MM.1S (cell line): ENCODE measurements at regions not wholly inside any gene's neighbourhood (a gene's known extent, or its start where the extent isn't known, plus 50 kb on each side); places are given as distances from the start of the nearest gene placed in this dataset.

Experiments used
- CTCF ChIP-seq: fragments of 300-600 bp; sonication (generic); IDR thresholded peaks from 2 replicates; pipeline ENCODE4 v1.5.1; 2016; ENCODE audit warnings: antibody characterized with exemption, low read length, mixed read lengths
- EZH2 ChIP-seq: fragments of 300-600 bp; sonication (generic); optimal IDR thresholded peaks from 2 replicates; pipeline ENCODE3; 2017; ENCODE audit warnings: low read depth, mild to moderate bottlenecking, antibody characterized with exemption, low read length, mixed read lengths
- EZH2phosphoT487 ChIP-seq: fragments of 300-600 bp; sonication (generic); IDR thresholded peaks from 2 replicates; pipeline ENCODE4 v1.6.1; 2018; ENCODE audit warnings: antibody characterized with exemption, low read length

DNA sequence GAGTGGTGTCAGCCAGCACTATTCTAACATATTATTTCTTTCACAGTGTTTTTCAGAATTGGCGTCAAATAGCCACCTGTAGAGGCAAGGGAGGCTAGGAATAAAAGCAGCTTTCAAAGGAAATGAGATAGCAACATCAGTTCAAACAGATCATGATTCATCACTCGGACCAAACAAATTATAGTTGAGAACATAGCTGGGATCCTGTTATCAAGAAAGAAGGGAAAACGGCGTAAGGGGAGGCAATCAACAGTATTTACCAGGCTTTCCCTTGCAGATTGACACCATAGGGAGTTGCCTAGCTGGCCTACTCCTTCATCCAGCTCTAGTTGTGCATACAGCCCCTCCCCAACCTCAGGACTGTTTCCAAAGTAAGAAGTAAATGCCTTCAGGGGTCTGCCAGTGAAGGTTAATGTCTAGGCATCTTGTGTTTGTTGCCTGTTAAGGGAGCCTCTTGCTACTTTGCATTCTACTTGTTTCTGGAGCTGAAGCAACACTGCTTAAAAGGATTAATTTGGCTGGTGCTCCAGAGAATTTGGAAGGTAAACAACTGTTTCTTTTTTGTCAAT, 286.5 kb downstream of the NSUN3 start:
- TF ChIP-seq CTCF (no peak), EZH2phosphoT487 (no peak), EZH2 (no peak)
